ENCODE measurements at regions not wholly inside any gene's neighbourhood (a gene's known extent, or its start where the extent isn't known, plus 50 kb on each side); places are given as distances from the start of the nearest gene placed in this dataset.

DNA sequence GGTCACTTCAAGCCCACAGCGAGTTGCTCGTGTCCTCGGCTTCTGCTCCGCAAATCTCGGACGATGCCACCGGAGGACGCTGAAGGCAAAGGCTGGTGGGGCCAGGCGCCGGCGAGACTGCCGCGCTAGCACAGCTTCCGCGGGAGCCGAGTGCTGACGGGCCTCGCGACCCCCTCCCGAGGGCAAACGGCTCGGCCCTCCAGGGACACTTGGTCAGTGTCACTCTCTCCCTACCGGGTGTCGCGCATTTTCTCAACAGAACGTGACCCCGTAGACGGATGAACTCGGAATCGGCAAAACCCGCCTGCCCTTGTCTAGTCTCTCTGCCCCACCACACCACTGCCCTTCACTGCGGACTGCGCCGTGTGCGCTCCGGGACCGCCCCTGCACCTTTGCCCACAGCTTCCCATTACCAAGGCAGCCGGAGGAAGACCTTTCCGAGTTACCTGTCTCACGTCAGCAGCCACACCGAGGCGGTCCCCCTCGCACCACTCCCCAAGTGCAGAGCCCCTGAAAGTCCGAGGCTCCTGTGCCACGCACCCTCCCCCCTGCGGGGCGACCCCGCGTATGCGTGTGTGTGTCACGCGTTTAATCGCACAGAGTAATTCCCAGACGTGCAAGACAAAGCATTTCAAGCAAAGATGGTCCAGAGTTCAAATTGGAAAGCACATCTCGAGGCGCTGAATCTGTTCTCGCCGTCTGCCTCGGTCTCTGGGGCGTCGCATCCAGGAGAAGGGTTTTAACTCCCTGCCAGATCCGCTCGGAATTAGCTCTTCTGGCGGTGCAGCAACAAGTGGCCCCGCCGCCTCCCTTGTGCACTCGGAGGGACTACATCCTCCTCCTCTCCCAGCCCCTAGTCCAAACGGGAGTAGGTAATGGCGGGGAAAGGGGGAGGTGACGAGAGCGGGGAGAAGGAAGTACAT lies 245.0 kb upstream of the TOPAZ1 start (continued):
- 0 out of 2 replicates have a peak, but pooled peaks have one; percentile 15 for TF ChIP-seq ZNF687 (IDR thresholded peaks at IDR 0.05)
- TF ChIP-seq MTA3 (IDR thresholded peaks at IDR 0.05; ENCODE audit: borderline replicate concordance, low read length): no peak
- TF ChIP-seq DPF2 (IDR thresholded peaks at IDR 0.05): no peak
- no peak for TF ChIP-seq ATF3 (IDR thresholded peaks at IDR 0.05; ENCODE audit: borderline replicate concordance, extremely low read depth, low read depth, low read length)
- TF ChIP-seq KAT2A (conservative IDR thresholded peaks at IDR 0.05; ENCODE audit: control insufficient read depth, low read depth, low read length): no peak
- TF ChIP-seq BMI1 (IDR thresholded peaks at IDR 0.05; ENCODE audit: borderline replicate concordance): no peak
- TF ChIP-seq POLR2AphosphoS5 (IDR thresholded peaks at IDR 0.05; ENCODE audit: low read length): no peak
- TF ChIP-seq BCL11A (IDR thresholded peaks at IDR 0.05; ENCODE audit: low read depth, low read length): no peak
- TF ChIP-seq NR2F1 (conservative IDR thresholded peaks at IDR 0.05): no peak
- no peak for TF ChIP-seq TCF12 (IDR thresholded peaks at IDR 0.05; ENCODE audit: low read depth, low read length)
- peak; percentile 71 for TF ChIP-seq SMC3 (IDR thresholded peaks at IDR 0.05; ENCODE audit: borderline replicate concordance, low read length)
- TF ChIP-seq GABPA (IDR thresholded peaks at IDR 0.05; ENCODE audit: low read depth): no peak
- no peak for TF ChIP-seq JUND (IDR thresholded peaks at IDR 0.05; ENCODE audit: low read depth, low read length)
- TF ChIP-seq ZBED1 (IDR thresholded peaks at IDR 0.05; ENCODE audit: borderline replicate concordance): no peak
- TF ChIP-seq MTA2 (IDR thresholded peaks at IDR 0.05; ENCODE audit: low read depth): no peak
